Cardiac muscle cell (in vitro differentiated cells and primary cell): ENCODE measurements at regions not wholly inside any gene's neighbourhood (a gene's known extent, or its start where the extent isn't known, plus 50 kb on each side); places are given as distances from the start of the nearest gene placed in this dataset.

Source experiments
- DNase-seq, 2 donors: peaks; one replicate each; pipeline versions ENCODE4 v3.0.0 to v3.0.0-alpha.2; 2010 to 2017; ENCODE audit warnings: low read depth in 1 of 2, low spot score in 1 of 2
- H3K27ac ChIP-seq: fragments of 200-600 bp; sonication (generic); 2 replicates; pipeline ENCODE4 v1.5.1; 2016
- H3K27me3 ChIP-seq: fragments of 200-600 bp; sonication (generic); 2 replicates; pipeline ENCODE4 v1.6.0; 2016; ENCODE audit warnings: control low read depth
- H3K36me3 ChIP-seq: fragments of 200-600 bp; sonication (generic); 2 replicates; pipeline ENCODE4 v1.5.1; 2016; ENCODE audit warnings: control low read depth
- H3K4me1 ChIP-seq: fragments of 200-600 bp; sonication (generic); 2 replicates; pipeline ENCODE4 v1.8.1; 2017; ENCODE audit warnings: low read depth, mild to moderate bottlenecking, mixed run types
- H3K4me3 ChIP-seq: fragments of 200-600 bp; sonication (generic); 2 replicates; pipeline ENCODE4 v1.5.1; 2016; ENCODE audit warnings: mild to moderate bottlenecking
- H3K9me3 ChIP-seq: fragments of 200-600 bp; sonication (generic); 2 replicates; pipeline ENCODE4 v1.5.1; 2017; ENCODE audit warnings: low read depth, mild to moderate bottlenecking, control low read depth
- CTCF ChIP-seq: IDR thresholded peaks from 2 replicates; pipeline ENCODE4 v1.5.1; 2012; ENCODE audit warnings: low read depth, mild to moderate bottlenecking, low read length

- no peak for TF ChIP-seq CTCF
- no peaks in the 10 kb centered on the region for H3K27me3 ChIP-seq
- no peaks in the 10 kb centered on the region for H3K36me3 ChIP-seq
- no peaks in the 10 kb centered on the region for H3K9me3 ChIP-seq
- H3K4me1 ChIP-seq: no peaks in the 10 kb centered on the region
- no peak overlapping the region for H3K27ac ChIP-seq
- no peak overlapping the region for H3K4me3 ChIP-seq
- no peak for DNase-seq
Observed at GRCh38 chr2:104904889-104905288, 51.0 kb downstream of the POU3F3 start.

GRCh38 chr2:104909317-104909716, 55.4 kb downstream of the POU3F3 start:
- no peak overlapping the region for H3K27ac ChIP-seq
- DNase-seq: no peak
- H3K4me3 ChIP-seq: no peak overlapping the region
- no peaks in the 10 kb centered on the region for H3K4me1 ChIP-seq
- no peak for TF ChIP-seq CTCF
- no peaks in the 10 kb centered on the region for H3K27me3 ChIP-seq
- H3K36me3 ChIP-seq: no peaks in the 10 kb centered on the region
- H3K9me3 ChIP-seq: no peaks in the 10 kb centered on the region

GRCh38 chr2:104914509-104914908, 60.6 kb downstream of the POU3F3 start:
- no peaks in the 10 kb centered on the region for H3K9me3 ChIP-seq
- H3K36me3 ChIP-seq: no peaks in the 10 kb centered on the region
- H3K27me3 ChIP-seq: no peaks in the 10 kb centered on the region
- H3K4me3 ChIP-seq: no peak overlapping the region
- no peak for TF ChIP-seq CTCF
- DNase-seq: no peak
- no peak overlapping the region for H3K27ac ChIP-seq
- no peaks in the 10 kb centered on the region for H3K4me1 ChIP-seq

- no peak for DNase-seq
- Histone ChIP-seq H3K4me1 (no peaks in the 10 kb centered on the region), H3K4me3 (no peak overlapping the region), H3K27ac (no peak overlapping the region), H3K9me3 (no peaks in the 10 kb centered on the region), H3K27me3 (no peaks in the 10 kb centered on the region), H3K36me3 (no peaks in the 10 kb centered on the region)
- TF ChIP-seq CTCF: no peak
Observed at GRCh38 chr2:104915107-104915793, 61.3 kb downstream of the POU3F3 start.

GRCh38 chr2:104919127-104919526, 65.2 kb downstream of the POU3F3 start:
- Histone ChIP-seq H3K27ac (no peak overlapping the region), H3K27me3 (no peaks in the 10 kb centered on the region), H3K4me3 (no peak overlapping the region), H3K9me3 (no peaks in the 10 kb centered on the region), H3K36me3 (no peaks in the 10 kb centered on the region), H3K4me1 (no peaks in the 10 kb centered on the region)
- TF ChIP-seq CTCF: no peak
- DNase-seq: peak in 1 of 2 donors; percentile 9
